Hematopoietic multipotent progenitor cell (in vitro differentiated cells): ENCODE measurements at regions not wholly inside any gene's neighbourhood (a gene's known extent, or its start where the extent isn't known, plus 50 kb on each side); places are given as distances from the start of the nearest gene placed in this dataset.

Source experiments
- DNase-seq, 3 donors: peaks; one replicate each; pipeline ENCODE4 v3.0.0-alpha.2; 2011 to 2015; ENCODE audit warnings: low read depth in 2 of 3, low spot score in 2 of 3

- DNase-seq, result no peak
Measured at GRCh38 chr7:98565103-98565502, 52.0 kb upstream of the NPTX2 start.

GRCh38 chr7:98562871-98563495 is 54.1 kb upstream of the NPTX2 start:
- DNase-seq, result no peak

- DNase-seq, result no peak
Measured at GRCh38 chr7:98562381-98562823, 54.7 kb upstream of the NPTX2 start.

GRCh38 chr7:98559958-98560357 is 57.1 kb upstream of the NPTX2 start:
- no peak for DNase-seq

- DNase-seq, result no peak
Measured at GRCh38 chr7:98559219-98559618, 57.9 kb upstream of the NPTX2 start.

- DNase-seq, result no peak
Measured at GRCh38 chr7:98557538-98558031, 59.5 kb upstream of the NPTX2 start.

GRCh38 chr7:98556288-98556687 is 60.8 kb upstream of the NPTX2 start:
- DNase-seq, result no peak

GRCh38 chr7:98555403-98555802 is 61.7 kb upstream of the NPTX2 start:
- no peak for DNase-seq

GRCh38 chr7:98553666-98554065 is 63.4 kb upstream of the NPTX2 start:
- no peak for DNase-seq

GRCh38 chr7:98551611-98552273 is 65.3 kb upstream of the NPTX2 start:
- DNase-seq, result no peak

GRCh38 chr7:98548971-98549370 is 68.1 kb upstream of the NPTX2 start:
- DNase-seq, result no peak

GRCh38 chr7:98548370-98548769 is 68.7 kb upstream of the NPTX2 start:
- no peak for DNase-seq

- no peak for DNase-seq
Measured at GRCh38 chr7:98541101-98541500, 76.0 kb upstream of the NPTX2 start.

GRCh38 chr7:98539865-98540264 is 77.2 kb upstream of the NPTX2 start:
- DNase-seq, result no peak

- DNase-seq, result no peak
Measured at GRCh38 chr7:98536803-98537202, 80.3 kb upstream of the NPTX2 start.

- DNase-seq, result no peak
Measured at GRCh38 chr7:98534493-98534892, 82.6 kb upstream of the NPTX2 start.

- DNase-seq, result no peak
Measured at GRCh38 chr7:98531717-98532116, 85.4 kb upstream of the NPTX2 start.

- no peak for DNase-seq
Measured at GRCh38 chr7:98528079-98528478, 89.0 kb upstream of the NPTX2 start.

GRCh38 chr7:98526059-98526458 is 91.0 kb upstream of the NPTX2 start:
- no peak for DNase-seq

GRCh38 chr7:98521089-98521692 is 95.9 kb upstream of the NPTX2 start:
- DNase-seq, result no peak

GRCh38 chr7:98520356-98520951 is 96.6 kb upstream of the NPTX2 start:
- no peak for DNase-seq
